PFSK-1 (cell line): ENCODE measurements at regions not wholly inside any gene's neighbourhood (a gene's known extent, or its start where the extent isn't known, plus 50 kb on each side); places are given as distances from the start of the nearest gene placed in this dataset.

Source experiments
- FOXP2 ChIP-seq: optimal IDR thresholded peaks from 2 replicates; pipeline ENCODE3; 2011; ENCODE audit warnings: borderline replicate concordance, control low read depth, inconsistent platforms; ENCODE audit not compliant: insufficient read depth; ENCODE audit errors: extremely low read length, extremely low read depth
- POLR2AphosphoS5 ChIP-seq: IDR thresholded peaks from 2 replicates; pipeline ENCODE4 v1.6.1; 2012; ENCODE audit warnings: low read depth, mild to moderate bottlenecking, control low read depth, low read length, moderate library complexity
- REST ChIP-seq, 2 experiments: IDR thresholded peaks; 2 replicates each; pipeline versions ENCODE4 v1.6.1 to v1.8.0; 2011 to 2012; ENCODE audit warnings: low read depth in 2 of 2, low read length in 2 of 2, control low read depth in 1 of 2, inconsistent platforms in 1 of 2, mild to moderate bottlenecking in 1 of 2, moderate library complexity in 1 of 2; ENCODE audit not compliant: insufficient read depth in 1 of 2
- SIN3A ChIP-seq: IDR thresholded peaks from 2 replicates; pipeline ENCODE4 v1.6.1; 2012; ENCODE audit warnings: mild to moderate bottlenecking, low read length, moderate library complexity, borderline replicate concordance; ENCODE audit not compliant: insufficient read depth
- TAF1 ChIP-seq: IDR thresholded peaks from 2 replicates; pipeline ENCODE4 v1.6.1; 2012; ENCODE audit warnings: low read length, control low read depth, borderline replicate concordance; ENCODE audit not compliant: insufficient read depth

GRCh38 chr20:53768329-53768728 is 174.7 kb upstream of the ZNF217 start:
- no peak for TF ChIP-seq POLR2AphosphoS5
- TF ChIP-seq SIN3A = no peak
- TF ChIP-seq TAF1 = no peak
- no peak for TF ChIP-seq REST (IDR thresholded peaks at IDR 0.05; ENCODE audit: insufficient read depth in 1 of 2, low read depth in 2 of 2, low read length in 2 of 2)
- no peak for TF ChIP-seq FOXP2

GRCh38 chr20:53767206-53767930 is 173.7 kb upstream of the ZNF217 start:
- no peak for TF ChIP-seq REST (IDR thresholded peaks at IDR 0.05; ENCODE audit: insufficient read depth in 1 of 2, low read depth in 2 of 2, low read length in 2 of 2)
- TF ChIP-seq FOXP2 = no peak
- no peak for TF ChIP-seq POLR2AphosphoS5
- TF ChIP-seq SIN3A = no peak
- no peak for TF ChIP-seq TAF1

- TF ChIP-seq FOXP2 (no peak), SIN3A (no peak), POLR2AphosphoS5 (no peak), REST (IDR thresholded peaks at IDR 0.05; ENCODE audit: insufficient read depth in 1 of 2, low read depth in 2 of 2, low read length in 2 of 2) (no peak), TAF1 (no peak)
Measured at GRCh38 chr20:53764415-53764800, 170.8 kb upstream of the ZNF217 start.

- TF ChIP-seq SIN3A (peak; percentile 40; the same call in 1 of the 2 replicates), FOXP2 (no peak), TAF1 (peak; percentile 42; the same call in 1 of the 2 replicates), REST (IDR thresholded peaks at IDR 0.05; ENCODE audit: insufficient read depth in 1 of 2, low read depth in 2 of 2, low read length in 2 of 2) (no peak), POLR2AphosphoS5 (no peak)
Measured at GRCh38 chr20:53763707-53764414, 170.2 kb upstream of the ZNF217 start.
